BLaER1 (cell line): ENCODE measurements at regions not wholly inside any gene's neighbourhood (a gene's known extent, or its start where the extent isn't known, plus 50 kb on each side); places are given as distances from the start of the nearest gene placed in this dataset.
A peak's percentile ranks its signal among the peaks of the same experiment; 100 is the strongest.
"Not testable (repeated sequence)": the region's sequence is repeated elsewhere in the genome, so short reads cannot be mapped to it uniquely, and the experiment has no call there.

Source experiments
- H3K27ac ChIP-seq: shearing (Covaris generic); formaldehyde crosslinking; 2 replicates; pipeline ENCODE4 v1.8.1; 2022
- H3K27me3 ChIP-seq: shearing (Covaris generic); formaldehyde crosslinking; 2 replicates; pipeline ENCODE4 v1.8.1; 2022
- H3K36me3 ChIP-seq: shearing (Covaris generic); formaldehyde crosslinking; 2 replicates; pipeline ENCODE4 v1.8.1; 2022
- H3K4me1 ChIP-seq: shearing (Covaris generic); formaldehyde crosslinking; 2 replicates; pipeline ENCODE4 v1.8.1; 2022
- H3K4me2 ChIP-seq: shearing (Covaris generic); formaldehyde crosslinking; 2 replicates; pipeline ENCODE4 v1.8.1; 2022
- H3K4me3 ChIP-seq: shearing (Covaris generic); formaldehyde crosslinking; 2 replicates; pipeline ENCODE4 v1.8.1; 2022
- H3K9ac ChIP-seq: shearing (Covaris generic); formaldehyde crosslinking; 2 replicates; pipeline ENCODE4 v1.8.1; 2022
- H3K9me3 ChIP-seq: shearing (Covaris generic); formaldehyde crosslinking; 2 replicates; pipeline ENCODE4 v1.8.1; 2022
- H4K20me1 ChIP-seq: shearing (Covaris generic); formaldehyde crosslinking; 2 replicates; pipeline ENCODE4 v1.8.1; 2022
- Cebpa-rat ChIP-seq: shearing (Covaris generic); IDR thresholded peaks from 2 replicates; pipeline ENCODE4 v1.8.1; 2022

DNA sequence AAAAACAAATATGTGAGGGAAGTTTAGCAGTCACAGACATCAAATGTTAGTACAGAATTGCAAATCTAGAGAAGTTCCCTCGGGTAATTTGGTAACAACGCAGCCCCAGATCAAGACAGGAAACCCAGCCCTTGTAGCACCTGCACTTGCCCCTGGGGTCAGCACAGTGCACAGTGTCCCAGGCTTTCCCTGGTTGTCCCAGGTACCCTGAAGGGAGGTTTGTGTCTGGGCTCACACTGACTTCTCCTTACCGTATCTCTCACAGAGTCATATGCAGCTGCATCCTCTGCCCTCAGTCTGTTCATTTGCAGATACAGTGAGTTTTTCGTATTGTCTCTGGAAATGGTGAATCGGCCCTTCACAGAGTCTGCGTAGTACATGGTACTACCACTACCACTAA, 528.9 kb downstream of the TMEM121 start:
- Histone ChIP-seq H3K4me3 (no peak overlapping the region), H3K4me1 (peaks cover 33% of the 10 kb centered on the region), H3K36me3 (no peaks in the 10 kb centered on the region), H4K20me1 (no peaks in the 10 kb centered on the region), H3K27me3 (no peaks in the 10 kb centered on the region), H3K27ac (no peak overlapping the region), H3K4me2 (peak overlapping the region; percentile 37; the same call in 1 of the 2 replicates), H3K9ac (no peak overlapping the region), H3K9me3 (no peaks in the 10 kb centered on the region)
- no peak for TF ChIP-seq Cebpa-rat

GRCh38 chr14:106058342-106058741, 532.0 kb downstream of the TMEM121 start:
- TF ChIP-seq Cebpa-rat, result no peak
- H3K9me3 ChIP-seq, result no peaks in the 10 kb centered on the region
- no peaks in the 10 kb centered on the region for H3K27me3 ChIP-seq

DNA sequence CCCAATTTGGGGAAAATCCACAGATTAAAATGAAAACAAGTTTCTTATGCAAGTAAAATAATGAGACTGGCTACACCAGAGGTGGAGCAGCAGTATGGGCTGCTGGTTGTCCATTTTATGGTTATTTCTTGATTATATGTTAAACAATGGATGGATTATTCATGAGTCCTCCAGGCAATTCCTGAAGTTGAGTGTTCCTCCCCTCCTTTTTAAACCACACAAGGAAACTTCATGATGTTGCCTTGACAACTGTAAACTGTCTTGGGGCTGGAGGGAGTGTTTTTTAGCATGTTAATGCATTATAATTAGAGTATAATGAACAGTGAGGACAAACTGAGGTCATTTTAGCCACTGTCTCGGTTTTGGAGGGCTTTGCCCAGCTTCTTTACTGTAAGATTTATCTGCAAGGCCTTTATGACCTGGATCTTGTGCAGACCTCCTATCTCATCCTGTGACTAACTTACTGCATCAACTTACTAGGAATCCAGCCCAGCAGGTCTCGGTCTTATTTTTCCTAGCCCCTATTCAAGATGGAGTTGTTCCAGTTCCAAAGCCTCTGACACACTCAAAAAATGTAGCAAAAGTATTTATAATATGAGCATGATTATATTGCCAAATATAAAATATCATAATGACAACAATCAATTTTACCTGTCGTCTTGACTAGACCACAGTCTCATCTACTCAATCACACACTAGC, 534.0 kb downstream of the TMEM121 start:
- H3K4me2 ChIP-seq, result peak overlapping the region; percentile 28; the same call in 1 of the 2 replicates
- TF ChIP-seq Cebpa-rat, result no peak
- no peaks in the 10 kb centered on the region for H4K20me1 ChIP-seq
- H3K27ac ChIP-seq, result no peak overlapping the region
- H3K36me3 ChIP-seq, result no peaks in the 10 kb centered on the region
- peaks cover 56% of the 10 kb centered on the region for H3K4me1 ChIP-seq
- H3K27me3 ChIP-seq, result no peaks in the 10 kb centered on the region
- no peaks in the 10 kb centered on the region for H3K9me3 ChIP-seq
- H3K9ac ChIP-seq, result no peak overlapping the region
- no peak overlapping the region for H3K4me3 ChIP-seq

More at GRCh38 chr14:106058342-106058741, 532.0 kb downstream of the TMEM121 start:
- H4K20me1 ChIP-seq, result no peaks in the 10 kb centered on the region
- H3K4me2 ChIP-seq, result peak overlapping the region; percentile 32
- H3K4me3 ChIP-seq, result no peak overlapping the region
- H3K36me3 ChIP-seq, result no peaks in the 10 kb centered on the region
- peaks cover 62% of the 10 kb centered on the region for H3K4me1 ChIP-seq
- no peak overlapping the region for H3K27ac ChIP-seq
- H3K9ac ChIP-seq, result no peak overlapping the region

- Histone ChIP-seq H3K4me1 (peaks cover 53% of the 10 kb centered on the region), H3K4me2 (peak overlapping the region; percentile 59)
- not testable (repeated sequence) for H3K9me3 ChIP-seq, H3K4me3 ChIP-seq, H3K27ac ChIP-seq, H3K27me3 ChIP-seq, H3K36me3 ChIP-seq, H3K9ac ChIP-seq, H4K20me1 ChIP-seq
Measured at GRCh38 chr14:106061877-106062500, 535.6 kb downstream of the TMEM121 start.

DNA sequence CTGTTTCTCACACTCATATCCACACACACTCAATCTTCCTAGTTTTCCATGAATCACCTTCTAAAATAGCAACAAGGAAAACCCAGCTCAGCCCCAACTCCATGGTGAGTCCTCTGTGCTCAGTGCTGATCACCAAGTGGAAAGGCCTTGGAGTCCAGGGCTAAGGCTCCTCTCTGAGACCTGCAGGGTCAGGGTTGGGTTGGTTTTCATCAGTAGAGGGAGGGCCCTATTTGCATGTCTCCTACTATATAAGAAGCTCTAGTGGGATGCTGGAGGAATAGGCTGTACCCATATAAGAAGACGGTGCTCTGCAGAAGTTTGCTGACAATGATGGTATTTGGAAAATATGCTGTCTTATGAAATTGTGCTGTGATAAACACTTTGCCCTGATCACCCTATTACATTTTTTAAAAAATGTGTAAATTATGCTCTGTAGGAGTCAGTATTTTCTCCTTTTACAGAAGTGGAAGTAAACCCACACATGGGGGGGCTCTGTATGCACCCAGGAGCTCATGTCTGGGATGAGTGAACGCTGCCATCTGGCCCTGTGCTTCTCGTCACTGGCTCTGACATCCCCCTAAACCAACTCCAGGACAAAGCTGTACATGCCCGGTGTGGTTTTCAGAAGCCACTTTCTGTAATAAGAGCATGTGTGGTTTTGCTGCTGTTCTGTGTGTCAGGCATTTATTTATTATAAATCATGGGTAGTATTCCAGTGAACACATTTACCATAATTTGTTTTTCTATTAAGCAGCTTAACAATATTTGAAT, 536.3 kb downstream of the TMEM121 start:
- TF ChIP-seq Cebpa-rat, result no peak
- H3K4me2 ChIP-seq, result peak overlapping the region; percentile 59
- no peaks in the 10 kb centered on the region for H3K27me3 ChIP-seq

DNA sequence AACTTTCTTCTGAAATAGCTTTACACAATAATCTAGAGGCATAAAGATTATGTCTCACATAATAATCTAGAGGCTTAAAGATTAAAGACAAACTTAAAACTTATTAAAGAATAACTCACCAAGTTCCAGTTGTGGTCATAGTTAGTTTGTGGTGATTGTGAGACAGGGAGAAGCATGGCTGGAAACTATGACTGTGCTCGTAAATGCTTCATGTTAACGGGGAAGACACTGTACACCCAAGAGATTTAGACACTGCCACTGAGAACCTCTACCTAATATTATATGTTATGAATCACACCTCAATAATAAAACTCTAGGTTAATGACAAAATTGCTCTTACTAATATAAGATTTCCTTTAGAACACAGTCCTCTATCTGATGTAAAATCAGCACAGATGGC, 541.6 kb downstream of the TMEM121 start:
- Histone ChIP-seq H3K4me2 (no peak overlapping the region), H3K27me3 (no peaks in the 10 kb centered on the region), H3K9me3 (no peaks in the 10 kb centered on the region), H3K4me3 (no peak overlapping the region), H3K27ac (no peak overlapping the region), H3K36me3 (no peaks in the 10 kb centered on the region), H4K20me1 (no peaks in the 10 kb centered on the region), H3K9ac (no peak overlapping the region), H3K4me1 (peaks cover 17% of the 10 kb centered on the region)
- no peak for TF ChIP-seq Cebpa-rat

More for the DNA sequence above, 536.3 kb downstream of the TMEM121 start:
- H3K4me3 ChIP-seq, result no peak overlapping the region
- H3K4me1 ChIP-seq, result peaks cover 53% of the 10 kb centered on the region
- H3K36me3 ChIP-seq, result no peaks in the 10 kb centered on the region
- no peaks in the 10 kb centered on the region for H4K20me1 ChIP-seq
- no peak overlapping the region for H3K27ac ChIP-seq
- H3K9ac ChIP-seq, result no peak overlapping the region
- H3K9me3 ChIP-seq, result no peaks in the 10 kb centered on the region

GRCh38 chr14:106069804-106070625, 543.6 kb downstream of the TMEM121 start:
- Histone ChIP-seq H3K4me2 (peak overlapping the region; percentile 19; the same call in 1 of the 2 replicates), H3K9ac (no peak overlapping the region), H3K27ac (no peak overlapping the region), H3K9me3 (no peaks in the 10 kb centered on the region), H3K27me3 (no peaks in the 10 kb centered on the region), H4K20me1 (no peaks in the 10 kb centered on the region), H3K36me3 (no peaks in the 10 kb centered on the region), H3K4me1 (peaks cover 10% of the 10 kb centered on the region), H3K4me3 (no peak overlapping the region)
- TF ChIP-seq Cebpa-rat, result no peak

GRCh38 chr14:106080922-106081321, 554.5 kb downstream of the TMEM121 start:
- Histone ChIP-seq H3K9me3 (no peaks in the 10 kb centered on the region), H4K20me1 (no peaks in the 10 kb centered on the region), H3K27me3 (no peaks in the 10 kb centered on the region), H3K27ac (no peak overlapping the region), H3K36me3 (no peaks in the 10 kb centered on the region), H3K4me2 (no peak overlapping the region), H3K9ac (no peak overlapping the region), H3K4me3 (no peak overlapping the region), H3K4me1 (no peaks in the 10 kb centered on the region)
- TF ChIP-seq Cebpa-rat, result no peak

DNA sequence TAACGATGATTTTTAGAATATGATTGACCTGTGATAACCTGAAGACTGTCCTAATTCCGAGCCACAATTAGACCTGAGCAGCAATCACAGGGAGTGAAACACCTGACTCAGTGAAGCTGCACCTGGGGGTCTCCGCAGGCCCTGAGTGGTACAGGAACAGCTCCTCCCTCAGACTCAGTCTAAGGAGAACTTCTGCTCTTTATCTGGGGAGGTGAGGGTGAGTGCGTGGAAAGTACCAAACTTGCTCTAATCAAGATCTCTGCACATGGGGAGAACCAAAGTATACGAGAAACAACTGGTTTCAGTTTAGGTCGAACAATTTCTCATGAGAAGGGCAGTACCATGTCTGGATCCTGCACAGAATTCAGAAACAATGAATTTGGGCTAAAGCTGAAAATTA, 555.3 kb downstream of the TMEM121 start:
- not testable (repeated sequence) for H3K36me3 ChIP-seq, H3K4me1 ChIP-seq, H3K4me2 ChIP-seq, H3K9ac ChIP-seq, H4K20me1 ChIP-seq, H3K4me3 ChIP-seq, H3K27me3 ChIP-seq, H3K9me3 ChIP-seq, H3K27ac ChIP-seq
